Hypothalamus (tissue), 51 donors: ENCODE measurements at regions not wholly inside any gene's neighbourhood (a gene's known extent, or its start where the extent isn't known, plus 50 kb on each side); places are given as distances from the start of the nearest gene placed in this dataset.

Experiments
- DNase-seq, 51 donors: peaks; one replicate each; lab custom pipeline; 2025; lab: John Stamatoyannopoulos, UW

GRCh38 chr5:144886668-144887067, 716.0 kb downstream of the KCTD16 start:
- DNase-seq = no peak

DNA sequence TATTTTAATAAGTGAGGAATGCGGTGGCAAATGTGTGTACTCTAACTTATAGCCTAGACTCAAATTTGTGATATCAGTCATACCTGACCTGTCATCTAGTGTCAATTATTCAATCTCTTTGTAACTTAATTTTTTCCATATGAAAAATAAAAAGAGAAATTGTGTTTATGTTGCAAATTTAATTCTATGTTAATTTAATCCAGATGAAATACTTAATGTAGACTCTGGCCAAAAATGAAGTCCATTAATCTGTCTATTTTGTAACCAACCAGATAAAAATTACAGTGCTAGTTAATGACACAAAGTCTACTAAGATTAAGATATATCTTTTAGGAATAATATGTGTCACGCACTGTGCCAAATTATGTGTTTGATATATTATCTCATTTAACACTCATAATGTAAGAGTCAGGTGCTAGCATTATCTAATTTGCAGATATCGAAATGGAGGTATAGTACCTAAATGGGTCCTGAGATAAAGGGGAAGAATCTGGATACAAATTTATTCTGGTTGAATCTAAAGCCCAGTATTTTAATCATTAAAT, 712.1 kb downstream of the KCTD16 start:
- DNase-seq = no peak

DNA sequence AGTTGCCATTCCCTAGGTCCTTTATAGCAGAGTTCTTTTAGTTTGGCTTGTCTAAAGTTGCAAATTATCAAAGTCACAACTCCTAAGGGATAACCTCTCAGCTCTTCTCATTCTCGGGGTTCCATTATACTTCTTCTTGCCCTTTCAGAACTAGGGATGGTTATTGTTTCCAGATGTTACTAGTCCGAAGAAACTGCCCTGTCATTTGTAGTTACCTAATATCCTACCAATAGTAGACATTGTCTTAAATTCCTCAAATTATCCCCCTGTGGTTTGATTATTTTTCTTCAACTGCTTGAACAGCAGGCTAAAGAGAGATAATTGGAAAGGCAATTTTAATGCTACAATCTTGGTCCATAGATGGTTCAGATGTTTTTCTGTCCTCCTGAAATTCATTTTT, 709.8 kb downstream of the KCTD16 start:
- no peak for DNase-seq

GRCh38 chr5:144876990-144877389, 706.3 kb downstream of the KCTD16 start:
- no peak for DNase-seq

DNA sequence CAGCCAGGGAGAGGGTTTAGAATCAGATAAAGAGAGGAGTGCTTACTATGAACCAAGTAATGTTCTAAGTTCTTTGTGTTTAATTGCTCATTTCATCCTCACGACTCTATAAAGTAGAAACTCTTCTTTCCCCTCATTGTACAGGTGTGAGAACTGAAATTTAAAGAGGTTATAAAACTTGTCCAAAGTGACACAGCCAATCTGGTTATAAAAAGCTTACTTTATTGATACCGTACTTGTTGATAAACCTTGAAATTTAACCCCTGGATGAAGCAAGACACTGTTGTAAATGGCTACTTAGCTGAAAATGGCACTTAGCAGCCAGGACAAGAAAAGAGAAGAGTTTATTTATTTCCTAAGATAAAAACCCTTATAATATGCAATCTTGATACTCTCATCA, 702.4 kb downstream of the KCTD16 start:
- DNase-seq = no peak

- no peak for DNase-seq
These were observed 693.4 kb downstream of the KCTD16 start for GRCh38 chr5:144864118-144864517.

DNA sequence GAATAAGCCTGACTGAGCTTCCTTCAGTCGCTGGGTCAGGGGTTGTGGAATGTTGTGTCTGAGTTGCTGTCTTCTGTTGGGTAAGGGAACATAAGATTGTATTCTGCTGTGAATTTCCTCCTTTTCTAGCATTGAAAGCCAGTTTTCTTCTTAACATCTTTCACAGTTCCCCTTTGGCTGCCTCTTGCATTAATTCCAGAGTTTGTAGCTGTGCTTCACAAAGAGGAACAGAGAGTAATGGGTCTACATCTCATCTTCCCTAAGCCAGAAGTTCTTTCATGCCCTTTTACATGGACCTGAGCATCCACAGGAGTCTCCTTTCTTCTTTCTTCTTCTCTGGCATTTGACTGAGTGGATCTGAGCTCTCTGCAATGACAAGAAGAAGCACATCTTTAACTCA, 686.8 kb downstream of the KCTD16 start:
- no peak for DNase-seq

GRCh38 chr5:144844086-144844485, 673.4 kb downstream of the KCTD16 start:
- no peak for DNase-seq

DNA sequence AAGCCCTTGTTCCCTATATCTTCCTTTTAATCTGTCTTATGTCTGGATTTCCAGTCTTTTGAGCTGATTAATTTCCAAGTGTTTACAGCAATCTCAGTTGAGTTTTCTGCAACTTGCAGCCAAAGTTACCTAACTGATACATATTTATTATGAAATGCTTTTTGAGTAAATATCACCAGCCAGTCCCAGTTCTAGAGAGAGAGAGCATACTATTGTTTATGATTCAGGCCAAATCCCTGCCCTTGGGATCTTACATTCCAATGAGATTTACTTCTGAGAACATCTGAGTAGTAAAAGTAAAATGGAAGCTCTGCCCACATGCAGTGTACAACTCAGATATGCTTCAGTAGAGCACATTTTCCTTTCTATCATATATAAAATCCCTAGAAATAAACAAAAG, 661.7 kb downstream of the KCTD16 start:
- no peak for DNase-seq

- no peak for DNase-seq
These were observed 661.0 kb downstream of the KCTD16 start for GRCh38 chr5:144831650-144832049.

DNA sequence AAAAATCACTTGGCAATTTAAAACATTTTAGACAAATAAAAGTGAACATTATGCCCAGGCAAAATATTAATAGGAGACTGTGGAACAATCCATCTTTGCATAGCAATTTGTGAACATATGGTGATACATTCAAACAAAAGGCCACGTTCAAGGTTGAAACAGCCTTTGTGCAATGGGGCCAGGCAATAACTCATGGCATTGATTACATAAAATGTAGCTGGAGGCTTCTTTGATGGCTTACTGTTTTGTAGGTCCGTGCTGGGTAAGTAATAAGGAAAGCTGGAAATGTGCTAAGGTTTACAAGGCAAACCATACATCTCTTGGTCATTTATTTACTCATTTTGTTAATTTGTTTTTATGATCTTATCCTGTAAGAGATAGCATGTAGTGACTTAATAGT, 651.8 kb downstream of the KCTD16 start:
- no peak for DNase-seq

- DNase-seq = no peak
These were observed 649.6 kb downstream of the KCTD16 start for GRCh38 chr5:144820278-144820677.

DNA sequence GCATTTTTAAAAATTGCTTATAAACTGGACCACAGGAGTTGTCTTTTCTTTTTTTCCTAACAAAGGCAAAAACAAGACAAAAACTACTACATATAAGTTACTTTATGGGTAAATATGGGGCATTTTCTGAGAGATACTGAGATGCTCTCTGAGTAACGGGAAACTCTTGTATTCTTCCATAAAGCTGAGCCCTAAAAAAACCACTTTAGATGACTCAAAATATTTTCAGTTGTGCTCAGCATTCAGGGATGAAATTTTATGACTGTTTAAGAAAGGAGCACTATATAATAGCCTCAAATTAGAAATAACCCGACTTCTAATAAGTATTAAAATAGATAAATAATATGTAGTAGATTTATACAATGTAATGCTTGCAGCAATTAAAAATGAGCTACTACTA, 644.5 kb downstream of the KCTD16 start:
- no peak for DNase-seq

DNA sequence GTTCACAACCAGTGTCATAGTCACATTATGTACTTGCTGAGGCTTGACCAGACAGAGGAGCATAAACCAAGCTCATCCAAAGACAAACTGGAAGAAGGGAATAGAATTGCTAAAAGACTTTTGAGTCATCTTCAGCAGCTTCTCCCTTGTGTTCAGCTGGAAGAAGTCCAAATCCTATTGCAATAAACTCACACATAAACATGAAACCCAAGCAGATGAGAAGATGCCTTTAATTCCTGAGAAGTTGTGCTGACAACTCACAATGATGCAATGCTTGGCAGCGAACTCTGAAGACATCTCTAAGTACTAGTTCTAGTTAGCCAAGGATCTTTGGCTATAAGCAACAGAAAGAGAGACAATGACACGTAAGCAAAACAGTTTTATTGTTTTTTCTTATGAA, 642.1 kb downstream of the KCTD16 start:
- DNase-seq = no peak

GRCh38 chr5:144800169-144800568, 629.5 kb downstream of the KCTD16 start:
- DNase-seq = no peak

DNA sequence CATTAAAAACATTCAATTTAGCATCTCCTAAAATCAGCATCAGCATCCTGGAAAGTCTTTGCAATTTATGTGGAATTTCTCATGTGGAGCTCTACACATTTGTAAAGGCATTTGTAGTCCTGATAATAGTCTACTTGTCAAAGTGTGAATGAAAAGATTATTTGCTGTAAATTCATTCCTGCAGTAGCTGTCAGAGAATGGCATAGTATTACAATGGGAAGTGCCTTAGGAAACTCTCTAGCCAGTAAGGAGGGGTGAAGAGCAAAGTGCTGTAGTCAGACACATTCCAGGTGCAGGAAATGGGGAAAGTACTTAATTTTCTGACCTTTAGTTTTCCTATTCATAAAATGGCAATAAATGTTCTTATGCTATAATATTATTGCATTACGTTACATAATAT, 627.9 kb downstream of the KCTD16 start:
- no peak for DNase-seq

DNA sequence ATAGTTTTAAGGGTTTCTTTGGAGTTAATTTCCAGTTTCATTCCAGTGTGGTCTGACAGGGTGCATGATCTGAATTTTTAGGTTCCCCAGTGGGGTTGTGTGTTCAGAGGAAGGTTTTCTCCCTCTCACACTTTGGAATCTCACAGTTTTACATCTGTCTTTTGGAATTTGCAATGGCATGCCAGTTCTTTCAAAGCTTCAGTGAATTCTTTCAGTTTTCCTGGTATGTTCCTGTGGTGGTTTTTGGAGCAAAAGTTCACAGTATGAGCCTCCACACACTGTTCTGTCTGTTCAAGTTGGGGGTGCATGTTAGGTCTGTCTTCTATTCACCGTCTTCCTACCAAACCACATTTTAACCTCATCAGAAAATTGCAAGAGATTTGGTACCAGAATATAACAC, 624.2 kb downstream of the KCTD16 start:
- no peak for DNase-seq

DNA sequence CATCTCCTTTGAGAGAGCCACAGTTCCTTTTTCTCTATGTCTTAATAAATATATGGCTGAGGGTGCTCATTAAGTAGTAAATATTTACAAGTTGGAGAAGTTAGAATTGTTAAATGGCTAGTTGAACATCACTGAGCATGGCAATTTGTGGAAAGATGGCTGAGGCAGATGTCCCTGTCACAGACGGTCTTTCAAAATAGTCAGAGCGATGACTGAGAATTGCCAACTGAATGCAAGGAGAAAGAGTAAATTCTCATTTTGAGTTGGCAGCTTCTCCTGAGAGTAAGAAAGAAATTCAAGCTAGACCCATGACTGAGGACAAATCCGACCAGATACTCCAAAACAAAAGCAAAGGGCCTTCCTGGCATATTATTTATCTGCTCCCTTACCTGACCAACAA, 617.9 kb downstream of the KCTD16 start:
- DNase-seq = no peak

GRCh38 chr5:144788046-144788445, 617.4 kb downstream of the KCTD16 start:
- no peak for DNase-seq

GRCh38 chr5:144779368-144779767, 608.7 kb downstream of the KCTD16 start:
- DNase-seq = no peak

GRCh38 chr5:144778561-144778960, 607.9 kb downstream of the KCTD16 start:
- DNase-seq = no peak

DNA sequence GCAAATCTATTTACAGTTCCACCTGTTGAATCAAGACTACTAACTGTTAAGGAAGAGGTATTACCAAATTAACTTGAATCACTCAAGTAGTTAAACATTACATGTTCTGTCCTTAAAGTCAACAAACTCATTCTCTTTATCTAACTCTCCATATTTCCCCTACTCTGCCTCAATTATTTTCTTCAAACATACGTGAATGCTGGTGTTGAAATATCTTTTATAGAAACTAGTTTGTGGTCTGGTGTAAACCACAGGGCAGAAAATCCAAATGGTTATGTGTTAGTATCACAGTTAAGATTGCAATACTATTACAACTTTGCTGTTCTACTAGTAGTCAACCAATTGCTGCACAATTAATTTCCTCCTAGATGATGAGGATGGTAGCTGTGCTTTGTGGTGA, 603.5 kb downstream of the KCTD16 start:
- no peak for DNase-seq

DNA sequence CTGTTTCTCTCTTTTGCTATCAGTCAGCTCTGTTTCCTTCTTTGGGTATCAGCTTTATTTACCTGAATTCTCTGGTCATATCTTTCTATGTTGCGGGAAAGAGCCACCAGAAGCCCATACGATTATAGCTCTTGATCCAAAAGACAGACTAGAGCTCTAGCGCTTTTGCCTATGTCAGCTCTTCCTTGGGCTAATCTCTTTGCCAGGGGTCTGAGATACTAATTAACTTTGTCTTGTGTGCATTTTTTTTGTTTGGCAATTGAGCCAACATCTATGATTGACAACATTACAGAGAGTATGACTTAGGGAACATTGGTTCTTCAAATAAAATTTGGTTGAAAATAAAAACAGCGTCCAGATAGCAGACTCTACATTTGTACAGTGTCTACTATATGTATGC, 603.0 kb downstream of the KCTD16 start:
- DNase-seq = no peak

- DNase-seq = no peak
These were observed 601.1 kb downstream of the KCTD16 start for GRCh38 chr5:144771802-144772201.
